WERI-Rb-1 (cell line): ENCODE measurements at regions not wholly inside any gene's neighbourhood (a gene's known extent, or its start where the extent isn't known, plus 50 kb on each side); places are given as distances from the start of the nearest gene placed in this dataset.
A peak's percentile ranks its signal among the peaks of the same experiment; 100 is the strongest.

ENCODE experiments used
- DNase-seq: peaks from one replicate; pipeline ENCODE4 v3.0.0-alpha.2; 2020
- H3K27ac ChIP-seq: fragments of 250-450 bp; sonication (Bioruptor Pico); 2 replicates; pipeline ENCODE4 v1.5.1; 2020; ENCODE audit warnings: mild to moderate bottlenecking, moderate library complexity
- H3K27me3 ChIP-seq: fragments of 250-450 bp; sonication (Bioruptor Pico); 2 replicates; pipeline ENCODE4 v1.5.1; 2021; ENCODE audit warnings: mild to moderate bottlenecking, low read depth, moderate library complexity; ENCODE audit not compliant: insufficient read depth, severe bottlenecking
- H3K36me3 ChIP-seq: fragments of 250-450 bp; sonication (Bioruptor Pico); 2 replicates; pipeline ENCODE4 v1.5.1; 2020; ENCODE audit warnings: mild to moderate bottlenecking, moderate library complexity
- H3K4me3 ChIP-seq: 2 replicates; pipeline ENCODE4 v1.5.1; 2011; ENCODE audit warnings: low read depth, mild to moderate bottlenecking, control low read depth, low read length
- H3K9me3 ChIP-seq: fragments of 250-450 bp; sonication (Bioruptor Pico); 2 replicates; pipeline ENCODE4 v1.5.1; 2021; ENCODE audit warnings: mild to moderate bottlenecking, moderate library complexity; ENCODE audit not compliant: severe bottlenecking
- CTCF ChIP-seq: IDR thresholded peaks from 2 replicates; pipeline ENCODE4 v1.5.1; 2011; ENCODE audit warnings: low read depth, mild to moderate bottlenecking, control low read depth, inconsistent platforms, low read length

GRCh38 chr3:145639875-145640274 lies 521.1 kb downstream of the PLOD2 start:
- Histone ChIP-seq H3K27me3 (no peaks in the 10 kb centered on the region), H3K9me3 (no peaks in the 10 kb centered on the region), H3K36me3 (no peaks in the 10 kb centered on the region), H3K27ac (no peak overlapping the region), H3K4me3 (no peak overlapping the region)
- no peak for TF ChIP-seq CTCF
- DNase-seq: no peak

DNA sequence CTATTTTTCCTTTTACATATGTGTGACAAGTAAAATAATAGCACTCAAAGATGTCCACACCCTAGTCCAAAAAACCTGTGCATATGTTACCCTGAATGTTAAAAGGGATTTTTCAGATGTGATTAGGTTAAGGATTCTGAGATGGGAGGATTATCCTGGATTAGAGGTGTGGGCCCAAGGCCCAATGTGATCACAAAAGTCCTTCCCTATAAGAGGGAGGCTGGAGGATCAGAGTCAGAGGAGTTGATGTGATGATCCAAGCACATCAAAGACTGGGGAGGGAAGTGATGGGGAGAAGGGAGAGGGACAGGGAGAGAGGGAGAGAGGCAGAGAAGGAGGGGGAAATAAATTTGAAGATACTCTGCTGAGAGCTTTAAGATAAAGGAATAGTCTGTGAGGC lies 512.6 kb downstream of the PLOD2 start:
- TF ChIP-seq CTCF: no peak
- no peaks in the 10 kb centered on the region for H3K36me3 ChIP-seq
- H3K27me3 ChIP-seq: no peaks in the 10 kb centered on the region
- H3K9me3 ChIP-seq: no peaks in the 10 kb centered on the region
- H3K27ac ChIP-seq: no peak overlapping the region
- no peak overlapping the region for H3K4me3 ChIP-seq
- peak; percentile 73 for DNase-seq

DNA sequence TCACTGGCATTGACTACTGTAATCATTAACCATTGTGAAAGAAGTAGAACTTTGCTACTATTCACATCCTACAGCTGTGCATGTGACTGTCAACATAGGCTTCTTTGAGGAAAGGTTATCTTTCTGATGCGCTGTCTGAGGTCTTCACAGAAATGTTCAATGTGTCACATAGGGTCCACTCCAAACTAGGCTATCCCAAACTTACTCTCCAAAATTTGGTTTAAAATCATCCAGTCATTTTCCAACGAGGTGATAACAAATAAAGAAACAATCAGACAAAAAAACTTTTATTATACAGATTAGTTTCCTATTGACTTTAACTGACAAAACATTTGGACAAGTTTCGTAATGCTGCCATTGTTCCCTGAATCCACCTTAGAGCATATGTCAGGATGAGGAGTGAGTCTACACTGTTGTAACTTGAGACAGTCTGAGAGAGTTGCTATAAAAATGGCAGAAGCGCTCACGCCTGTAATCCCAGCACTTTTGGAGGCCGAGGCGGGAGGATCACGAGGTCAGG lies 511.6 kb downstream of the PLOD2 start:
- no peaks in the 10 kb centered on the region for H3K36me3 ChIP-seq
- no peak overlapping the region for H3K4me3 ChIP-seq
- H3K27ac ChIP-seq: no peak overlapping the region
- no peak for DNase-seq
- H3K27me3 ChIP-seq: no peaks in the 10 kb centered on the region
- no peak for TF ChIP-seq CTCF
- no peaks in the 10 kb centered on the region for H3K9me3 ChIP-seq

DNA sequence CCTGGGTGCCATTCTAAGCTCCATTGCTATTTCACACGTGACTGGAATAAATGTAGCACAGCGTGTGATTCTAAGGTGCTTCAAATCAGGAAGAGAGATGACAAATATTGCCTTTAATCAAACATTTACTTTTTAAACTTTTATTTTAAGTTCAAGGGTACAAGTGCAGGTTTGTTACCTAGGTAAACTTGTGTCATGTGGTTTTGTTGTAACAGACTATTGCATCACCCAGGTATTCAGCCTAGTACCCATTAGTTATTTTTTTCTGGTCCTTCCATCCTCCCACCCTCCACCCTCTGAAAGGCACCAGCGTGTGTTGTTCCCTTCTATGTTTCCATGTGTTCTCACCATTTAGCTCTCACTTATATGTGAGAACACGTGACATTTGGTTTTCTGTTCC lies 510.8 kb downstream of the PLOD2 start:
- H3K27me3 ChIP-seq: no peaks in the 10 kb centered on the region
- H3K36me3 ChIP-seq: no peaks in the 10 kb centered on the region
- DNase-seq: no peak
- no peak overlapping the region for H3K4me3 ChIP-seq
- no peak for TF ChIP-seq CTCF
- no peak overlapping the region for H3K27ac ChIP-seq
- no peaks in the 10 kb centered on the region for H3K9me3 ChIP-seq

DNA sequence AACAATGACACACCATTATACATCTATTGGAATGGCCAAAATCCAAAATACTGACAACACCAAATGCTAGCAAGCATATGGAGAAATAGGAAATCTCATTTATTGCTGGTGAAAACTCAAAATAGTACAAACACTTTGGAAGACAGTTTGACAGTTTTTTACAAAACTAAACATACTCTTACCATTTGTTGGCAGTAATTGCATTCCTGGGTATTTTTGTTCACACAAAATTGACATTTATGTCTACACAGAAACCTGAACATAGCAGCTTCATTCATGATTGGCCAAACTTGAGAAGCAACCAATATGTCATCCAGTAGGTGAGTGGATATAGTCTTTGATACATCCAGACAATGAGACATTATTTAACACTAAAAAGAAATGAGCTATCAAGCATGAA lies 489.9 kb downstream of the PLOD2 start:
- Histone ChIP-seq H3K36me3 (no peaks in the 10 kb centered on the region), H3K4me3 (no peak overlapping the region), H3K9me3 (no peaks in the 10 kb centered on the region), H3K27me3 (no peaks in the 10 kb centered on the region), H3K27ac (no peak overlapping the region)
- no peak for TF ChIP-seq CTCF
- no peak for DNase-seq

- Histone ChIP-seq H3K9me3 (no peaks in the 10 kb centered on the region), H3K36me3 (no peaks in the 10 kb centered on the region), H3K27ac (no peak overlapping the region), H3K27me3 (no peaks in the 10 kb centered on the region), H3K4me3 (no peak overlapping the region)
- TF ChIP-seq CTCF: no peak
- no peak for DNase-seq
Measured at GRCh38 chr3:145673838-145674237, 487.1 kb downstream of the PLOD2 start.
